ENCODE measurements at regions not wholly inside any gene's neighbourhood (a gene's known extent, or its start where the extent isn't known, plus 50 kb on each side); places are given as distances from the start of the nearest gene placed in this dataset.

- DNase-seq (ENCODE audit: low read depth) = no peak
- no peak overlapping the region for H3K4me3 ChIP-seq (ENCODE audit: low read depth, low read length)
- no peak for TF ChIP-seq CTCF (IDR thresholded peaks at IDR 0.05; ENCODE audit: insufficient read depth, low read depth, low read length, missing control alignments)
Measured at GRCh38 chr16:79659344-79659743, 58.8 kb upstream of the MAF start.

GRCh38 chr16:79658301-79659033 lies 57.9 kb upstream of the MAF start:
- no peak for DNase-seq (ENCODE audit: low read depth)
- no peak overlapping the region for H3K4me3 ChIP-seq (ENCODE audit: low read depth, low read length)
- no peak for TF ChIP-seq CTCF (IDR thresholded peaks at IDR 0.05; ENCODE audit: insufficient read depth, low read depth, low read length, missing control alignments)

GRCh38 chr16:79656553-79657115 lies 56.1 kb upstream of the MAF start:
- no peak for TF ChIP-seq CTCF (IDR thresholded peaks at IDR 0.05; ENCODE audit: insufficient read depth, low read depth, low read length, missing control alignments)
- DNase-seq (ENCODE audit: low read depth) = no peak
- H3K4me3 ChIP-seq (ENCODE audit: low read depth, low read length) = no peak overlapping the region

GRCh38 chr16:79653373-79653891 lies 52.9 kb upstream of the MAF start:
- DNase-seq (ENCODE audit: low read depth) = no peak
- TF ChIP-seq CTCF (IDR thresholded peaks at IDR 0.05; ENCODE audit: insufficient read depth, low read depth, low read length, missing control alignments) = no peak
- no peak overlapping the region for H3K4me3 ChIP-seq (ENCODE audit: low read depth, low read length)

- no peak for DNase-seq (ENCODE audit: low read depth)
- no peak for TF ChIP-seq CTCF (IDR thresholded peaks at IDR 0.05; ENCODE audit: insufficient read depth, low read depth, low read length, missing control alignments)
- H3K4me3 ChIP-seq (ENCODE audit: low read depth, low read length) = no peak overlapping the region
Measured at GRCh38 chr16:79651363-79651762, 50.8 kb upstream of the MAF start.

Measured in GM12865 (cell line).